Activated naive CD4-positive, alpha-beta T cell treated with anti-CD3 and anti-CD28 coated beads, Interleukin-2, amount 50 U/mL, for 24 hours (primary cell): ENCODE measurements at regions not wholly inside any gene's neighbourhood (a gene's known extent, or its start where the extent isn't known, plus 50 kb on each side); places are given as distances from the start of the nearest gene placed in this dataset.

Experiments used
- H3K27ac Mint-ChIP-seq: one replicate; pipeline ENCODE4 v1.8.0; 2021; ENCODE audit warnings: mild to moderate bottlenecking, mixed read lengths
- H3K27me3 Mint-ChIP-seq: one replicate; pipeline ENCODE4 v1.8.0; 2021; ENCODE audit warnings: mixed read lengths
- H3K36me3 Mint-ChIP-seq: one replicate; pipeline ENCODE4 v1.8.0; 2021; ENCODE audit warnings: mixed read lengths
- H3K4me1 Mint-ChIP-seq: one replicate; pipeline ENCODE4 v1.8.0; 2021; ENCODE audit warnings: mixed read lengths
- H3K4me3 Mint-ChIP-seq: one replicate; pipeline ENCODE4 v1.8.0; 2021; ENCODE audit warnings: mild to moderate bottlenecking, mixed read lengths
- H3K9me3 Mint-ChIP-seq: one replicate; pipeline ENCODE4 v1.8.0; 2021; ENCODE audit warnings: mixed read lengths

DNA sequence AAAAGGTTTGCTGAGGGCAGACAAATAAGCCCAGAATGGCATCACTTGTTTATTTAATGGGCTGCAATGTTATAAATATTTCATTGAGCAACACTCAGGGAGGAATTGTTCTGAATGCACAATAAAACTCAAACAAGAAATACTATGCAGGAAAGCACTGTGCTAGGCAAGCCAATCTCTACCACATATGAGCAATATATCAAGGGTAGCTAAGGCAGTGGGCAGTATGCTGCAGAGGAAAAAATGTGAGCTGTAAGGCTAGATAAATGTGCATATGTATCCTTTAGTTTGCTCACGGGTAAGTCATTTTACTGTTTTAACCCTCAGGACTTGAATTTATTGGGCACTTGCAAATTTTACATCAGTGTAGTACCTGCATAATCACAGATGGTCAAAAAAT, 349.6 kb downstream of the CDC14C start:
- Mint-ChIP-seq H3K27ac (no peak overlapping the region), H3K27me3 (no peaks in the 10 kb centered on the region)

DNA sequence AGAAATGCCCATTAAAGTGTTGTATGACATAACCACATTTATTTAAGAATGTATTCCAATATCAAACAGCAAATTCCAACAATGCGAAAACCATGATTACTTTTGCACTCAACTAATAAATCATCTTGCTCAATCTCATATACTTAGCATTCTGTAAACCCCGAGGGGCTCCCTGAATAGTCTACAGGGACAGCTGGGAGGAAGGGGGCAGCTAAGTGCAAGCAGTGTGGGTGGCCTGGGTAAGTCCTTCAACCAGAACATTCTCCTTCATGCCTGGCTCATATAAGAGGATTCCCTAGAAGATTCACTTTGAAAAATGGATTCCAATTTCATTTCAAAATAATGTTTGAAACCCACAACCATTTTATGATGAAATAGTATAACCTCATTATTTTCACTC, 355.5 kb downstream of the CDC14C start:
- Mint-ChIP-seq H3K9me3 (no peaks in the 10 kb centered on the region), H3K27me3 (no peaks in the 10 kb centered on the region), H3K4me3 (no peak overlapping the region), H3K27ac (no peak overlapping the region), H3K36me3 (no peaks in the 10 kb centered on the region), H3K4me1 (no peaks in the 10 kb centered on the region)

More for the DNA sequence above, 349.6 kb downstream of the CDC14C start:
- H3K4me3 Mint-ChIP-seq = no peak overlapping the region
- H3K9me3 Mint-ChIP-seq = no peaks in the 10 kb centered on the region
- H3K4me1 Mint-ChIP-seq = no peaks in the 10 kb centered on the region
- H3K36me3 Mint-ChIP-seq = no peaks in the 10 kb centered on the region

- Mint-ChIP-seq H3K4me3 (no peak overlapping the region), H3K36me3 (no peaks in the 10 kb centered on the region), H3K27me3 (no peaks in the 10 kb centered on the region)
Observed at GRCh38 chr7:49287653-49288052, 363.3 kb downstream of the CDC14C start.

GRCh38 chr7:49294611-49295010, 370.3 kb downstream of the CDC14C start:
- Mint-ChIP-seq H3K27ac (no peak overlapping the region), H3K9me3 (peaks cover 3% of the 10 kb centered on the region), H3K4me1 (no peaks in the 10 kb centered on the region), H3K36me3 (no peaks in the 10 kb centered on the region), H3K27me3 (no peaks in the 10 kb centered on the region), H3K4me3 (no peak overlapping the region)

More at GRCh38 chr7:49287653-49288052, 363.3 kb downstream of the CDC14C start:
- H3K27ac Mint-ChIP-seq = no peak overlapping the region
- peaks cover 8% of the 10 kb centered on the region for H3K9me3 Mint-ChIP-seq
- no peaks in the 10 kb centered on the region for H3K4me1 Mint-ChIP-seq

GRCh38 chr7:49295146-49295545, 370.8 kb downstream of the CDC14C start:
- H3K27ac Mint-ChIP-seq = no peak overlapping the region
- H3K27me3 Mint-ChIP-seq = no peaks in the 10 kb centered on the region
- peaks cover 3% of the 10 kb centered on the region for H3K9me3 Mint-ChIP-seq
- no peaks in the 10 kb centered on the region for H3K4me1 Mint-ChIP-seq
- no peak overlapping the region for H3K4me3 Mint-ChIP-seq
- no peaks in the 10 kb centered on the region for H3K36me3 Mint-ChIP-seq

- no peak overlapping the region for H3K27ac Mint-ChIP-seq
- no peaks in the 10 kb centered on the region for H3K27me3 Mint-ChIP-seq
- H3K4me1 Mint-ChIP-seq = no peaks in the 10 kb centered on the region
- H3K36me3 Mint-ChIP-seq = no peaks in the 10 kb centered on the region
- H3K4me3 Mint-ChIP-seq = no peak overlapping the region
- H3K9me3 Mint-ChIP-seq = peaks cover 3% of the 10 kb centered on the region
Observed at GRCh38 chr7:49297958-49298357, 373.6 kb downstream of the CDC14C start.

- H3K4me3 Mint-ChIP-seq = no peak overlapping the region
- H3K9me3 Mint-ChIP-seq = peaks cover 5% of the 10 kb centered on the region
Observed at GRCh38 chr7:49308787-49309186, 384.4 kb downstream of the CDC14C start.

GRCh38 chr7:49320083-49320482, 395.7 kb downstream of the CDC14C start:
- H3K27ac Mint-ChIP-seq = no peak overlapping the region
- H3K9me3 Mint-ChIP-seq = peaks cover 8% of the 10 kb centered on the region
- H3K4me1 Mint-ChIP-seq = no peaks in the 10 kb centered on the region
- no peaks in the 10 kb centered on the region for H3K27me3 Mint-ChIP-seq
- H3K4me3 Mint-ChIP-seq = no peak overlapping the region
- no peaks in the 10 kb centered on the region for H3K36me3 Mint-ChIP-seq

More at GRCh38 chr7:49308787-49309186, 384.4 kb downstream of the CDC14C start:
- Mint-ChIP-seq H3K36me3 (no peaks in the 10 kb centered on the region), H3K27ac (peak overlapping the region; percentile 33), H3K4me1 (no peaks in the 10 kb centered on the region), H3K27me3 (no peaks in the 10 kb centered on the region)

- no peaks in the 10 kb centered on the region for H3K4me1 Mint-ChIP-seq
- H3K27ac Mint-ChIP-seq = no peak overlapping the region
- no peaks in the 10 kb centered on the region for H3K36me3 Mint-ChIP-seq
- H3K9me3 Mint-ChIP-seq = peaks cover 5% of the 10 kb centered on the region
- H3K4me3 Mint-ChIP-seq = no peak overlapping the region
- H3K27me3 Mint-ChIP-seq = no peaks in the 10 kb centered on the region
Observed at GRCh38 chr7:49321843-49322242, 397.5 kb downstream of the CDC14C start.

GRCh38 chr7:49322476-49322875, 398.1 kb downstream of the CDC14C start:
- Mint-ChIP-seq H3K9me3 (peaks cover 3% of the 10 kb centered on the region), H3K27ac (no peak overlapping the region), H3K4me1 (no peaks in the 10 kb centered on the region), H3K27me3 (no peaks in the 10 kb centered on the region), H3K36me3 (no peaks in the 10 kb centered on the region), H3K4me3 (no peak overlapping the region)

GRCh38 chr7:49324040-49324439, 399.7 kb downstream of the CDC14C start:
- no peaks in the 10 kb centered on the region for H3K27me3 Mint-ChIP-seq
- H3K27ac Mint-ChIP-seq = no peak overlapping the region
- H3K36me3 Mint-ChIP-seq = no peaks in the 10 kb centered on the region
- H3K4me3 Mint-ChIP-seq = no peak overlapping the region
- peaks cover 3% of the 10 kb centered on the region for H3K9me3 Mint-ChIP-seq
- H3K4me1 Mint-ChIP-seq = no peaks in the 10 kb centered on the region

GRCh38 chr7:49324707-49325106, 400.4 kb downstream of the CDC14C start:
- Mint-ChIP-seq H3K36me3 (no peaks in the 10 kb centered on the region), H3K4me3 (no peak overlapping the region), H3K9me3 (peaks cover 3% of the 10 kb centered on the region), H3K4me1 (no peaks in the 10 kb centered on the region), H3K27me3 (no peaks in the 10 kb centered on the region), H3K27ac (no peak overlapping the region)

DNA sequence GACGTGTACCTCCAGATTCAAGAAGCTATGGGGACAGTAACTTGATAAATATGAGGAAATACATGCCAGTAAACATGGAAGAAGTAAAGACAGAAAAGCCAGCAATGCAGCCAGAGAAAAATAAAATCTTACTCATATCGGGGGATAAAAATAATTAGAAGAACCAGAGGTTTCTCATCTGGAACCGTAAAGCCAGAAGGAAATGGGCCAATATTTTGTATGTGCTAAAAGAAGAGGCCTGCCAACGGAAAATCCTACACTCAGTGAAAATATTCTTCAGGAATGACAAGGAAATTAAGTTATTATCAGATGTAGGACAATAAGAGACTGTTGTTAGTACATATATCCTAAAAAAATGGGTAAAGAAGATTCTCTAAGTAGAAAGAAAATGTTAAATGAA, 401.2 kb downstream of the CDC14C start:
- Mint-ChIP-seq H3K27ac (no peak overlapping the region), H3K27me3 (no peaks in the 10 kb centered on the region), H3K9me3 (peaks cover 1% of the 10 kb centered on the region), H3K4me3 (no peak overlapping the region), H3K36me3 (no peaks in the 10 kb centered on the region), H3K4me1 (no peaks in the 10 kb centered on the region)

- Mint-ChIP-seq H3K27me3 (no peaks in the 10 kb centered on the region), H3K4me3 (no peak overlapping the region), H3K4me1 (no peaks in the 10 kb centered on the region), H3K9me3 (no peaks in the 10 kb centered on the region), H3K27ac (no peak overlapping the region), H3K36me3 (no peaks in the 10 kb centered on the region)
Observed at GRCh38 chr7:49327155-49327554, 402.8 kb downstream of the CDC14C start.

GRCh38 chr7:49333180-49333881, 409.0 kb downstream of the CDC14C start:
- Mint-ChIP-seq H3K36me3 (no peaks in the 10 kb centered on the region), H3K4me1 (no peaks in the 10 kb centered on the region), H3K9me3 (peaks cover 5% of the 10 kb centered on the region), H3K4me3 (no peak overlapping the region), H3K27me3 (no peaks in the 10 kb centered on the region), H3K27ac (no peak overlapping the region)

GRCh38 chr7:49341849-49342248, 417.5 kb downstream of the CDC14C start:
- Mint-ChIP-seq H3K9me3 (peaks cover 14% of the 10 kb centered on the region), H3K36me3 (no peaks in the 10 kb centered on the region), H3K4me1 (no peaks in the 10 kb centered on the region), H3K4me3 (no peak overlapping the region), H3K27me3 (no peaks in the 10 kb centered on the region), H3K27ac (no peak overlapping the region)

DNA sequence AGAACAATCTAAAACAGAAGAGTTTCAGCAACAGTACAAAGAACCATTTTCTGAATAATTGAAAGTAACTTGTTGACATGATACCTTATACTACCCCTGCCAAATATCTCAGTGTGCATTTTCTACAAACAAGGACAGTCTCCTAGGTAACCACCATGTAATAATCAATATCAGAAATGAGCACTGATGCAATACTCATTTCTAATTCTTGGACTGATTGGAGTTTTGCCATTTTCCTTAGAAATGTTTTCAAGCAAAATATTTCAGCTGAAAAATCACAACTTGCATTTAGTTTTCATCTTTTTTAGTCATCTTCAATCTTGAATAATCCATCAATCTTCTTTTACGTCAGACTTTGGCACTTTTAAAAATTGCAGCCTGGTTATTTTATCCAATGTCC, 420.2 kb downstream of the CDC14C start:
- Mint-ChIP-seq H3K4me3 (no peak overlapping the region), H3K4me1 (no peaks in the 10 kb centered on the region), H3K27me3 (no peaks in the 10 kb centered on the region)

More for the DNA sequence above, 420.2 kb downstream of the CDC14C start:
- no peak overlapping the region for H3K27ac Mint-ChIP-seq
- H3K36me3 Mint-ChIP-seq = no peaks in the 10 kb centered on the region
- peaks cover 9% of the 10 kb centered on the region for H3K9me3 Mint-ChIP-seq
